CD4-positive, alpha-beta T cell (primary cell): ENCODE measurements at regions not wholly inside any gene's neighbourhood (a gene's known extent, or its start where the extent isn't known, plus 50 kb on each side); places are given as distances from the start of the nearest gene placed in this dataset.
"Not testable (repeated sequence)": the region's sequence is repeated elsewhere in the genome, so short reads cannot be mapped to it uniquely, and the experiment has no call there.

Experiments
- ATAC-seq: fragments of 200-7000 bp; cut with Tn5 transposase; one replicate; pipeline ENCODE4 v1.10.0; 2022; ENCODE audit warnings: mild to moderate bottlenecking; ENCODE audit not compliant: poor library complexity
- CTCF ChIA-PET: fragments of 350-600 bp; sonication (Branson Sonifier 250); formaldehyde crosslinking; loops from one replicate; lab custom pipeline; 2021; ENCODE audit warnings: antibody characterized with exemption, inconsistent platforms; lab: Charles Lee
- POLR2A ChIA-PET: fragments of 350-600 bp; sonication (Branson Sonifier 250); formaldehyde crosslinking; loops from one replicate; lab custom pipeline; 2021; ENCODE audit warnings: antibody characterized with exemption, inconsistent platforms; lab: Charles Lee
- DNase-seq, 14 experiments: peaks; one replicate each; pipeline ENCODE4 v3.0.0-alpha.2; 2013 to 2020; ENCODE audit warnings: mixed read lengths in 2 of 14
- H3K27ac ChIP-seq, 2 donors: one replicate each; pipeline versions ENCODE4 v1.5.1 to v1.7.0; 2013; ENCODE audit warnings: low read length in 2 of 2, low read depth in 1 of 2, mild to moderate bottlenecking in 1 of 2
- H3K27me3 ChIP-seq, 2 experiments: 1 replicate in 1 of 2; 2 replicates in 1 of 2; pipeline versions ENCODE4 v1.6.1 to v1.7.0; 2013; ENCODE audit warnings: low read length in 2 of 2, control low read depth in 1 of 2, mild to moderate bottlenecking in 1 of 2, moderate library complexity in 1 of 2; ENCODE audit not compliant: insufficient read depth in 2 of 2, control insufficient read depth in 1 of 2
- H3K36me3 ChIP-seq: one replicate; pipeline ENCODE4 v1.6.1; 2013; ENCODE audit warnings: low read length, control low read depth; ENCODE audit not compliant: insufficient read depth
- H3K4me1 ChIP-seq: one replicate; pipeline ENCODE4 v1.6.1; 2013; ENCODE audit warnings: low read length, control low read depth; ENCODE audit not compliant: insufficient read depth
- H3K4me3 ChIP-seq: one replicate; pipeline ENCODE4 v1.5.1; 2013; ENCODE audit warnings: mild to moderate bottlenecking, low read length, moderate library complexity
- H3K9me3 ChIP-seq, 2 experiments: 1 replicate in 1 of 2; 2 replicates in 1 of 2; pipeline versions ENCODE4 v1.6.1 to v1.7.0; 2013; ENCODE audit warnings: low read length in 2 of 2, mild to moderate bottlenecking in 2 of 2, control low read depth in 1 of 2, moderate library complexity in 1 of 2; ENCODE audit not compliant: control insufficient read depth in 1 of 2, insufficient read depth in 1 of 2
- H3K27ac Mint-ChIP-seq: one replicate; pipeline ENCODE4 v1.8.0; 2020; ENCODE audit warnings: mixed read lengths
- H3K27me3 Mint-ChIP-seq: one replicate; pipeline ENCODE4 v1.8.0; 2021; ENCODE audit warnings: mixed read lengths
- H3K36me3 Mint-ChIP-seq: one replicate; pipeline ENCODE4 v1.8.0; 2021; ENCODE audit warnings: low read depth, mixed read lengths
- H3K4me1 Mint-ChIP-seq: one replicate; pipeline ENCODE4 v1.8.0; 2021; ENCODE audit warnings: low read depth, mixed read lengths
- H3K4me3 Mint-ChIP-seq: one replicate; pipeline ENCODE4 v1.8.0; 2020; ENCODE audit warnings: mild to moderate bottlenecking, mixed read lengths
- H3K9me3 Mint-ChIP-seq: one replicate; pipeline ENCODE4 v1.8.0; 2020; ENCODE audit warnings: mixed read lengths
- intact Hi-C, 2 experiments: fragments of 100-400 bp; cut with DNase I in 1 of 2; cut with micrococcal nuclease in 1 of 2; formaldehyde crosslinking; loops; one replicate each; pipeline versions ENCODE4 v1.15.1 to v1.9.0; 2023 to 2025; cut with DNase I, micrococcal nuclease
- TF ChIP-seq, protein P1 (sequence below): fragments of 200-600 bp; IDR thresholded peaks from one replicate; pipeline ENCODE4 v1.8.0; 2022; ENCODE audit warnings: antibody characterized with exemption, mild to moderate bottlenecking

DNA sequence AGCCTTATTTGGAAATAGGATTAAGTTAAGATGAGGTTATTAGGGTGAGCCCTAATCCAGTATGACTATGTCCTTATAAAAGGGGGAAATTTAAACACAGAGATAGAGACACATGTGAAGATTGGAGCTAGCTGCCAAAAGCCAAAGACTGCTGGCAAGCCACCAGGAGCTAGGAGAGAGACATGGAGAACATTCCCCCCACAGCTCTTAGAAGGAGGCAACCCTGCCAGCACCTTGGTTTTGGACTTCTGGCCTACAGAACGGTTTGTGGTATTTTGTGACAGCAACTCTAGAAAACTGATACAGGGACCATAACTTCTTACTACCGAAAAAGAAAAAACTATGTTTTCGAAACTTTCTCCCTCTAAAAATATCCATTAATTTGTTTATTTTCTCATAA, 245.3 kb upstream of the RARB start:
- no peaks in the 10 kb centered on the region for H3K36me3 ChIP-seq
- TF ChIP-seq, protein P1, sequence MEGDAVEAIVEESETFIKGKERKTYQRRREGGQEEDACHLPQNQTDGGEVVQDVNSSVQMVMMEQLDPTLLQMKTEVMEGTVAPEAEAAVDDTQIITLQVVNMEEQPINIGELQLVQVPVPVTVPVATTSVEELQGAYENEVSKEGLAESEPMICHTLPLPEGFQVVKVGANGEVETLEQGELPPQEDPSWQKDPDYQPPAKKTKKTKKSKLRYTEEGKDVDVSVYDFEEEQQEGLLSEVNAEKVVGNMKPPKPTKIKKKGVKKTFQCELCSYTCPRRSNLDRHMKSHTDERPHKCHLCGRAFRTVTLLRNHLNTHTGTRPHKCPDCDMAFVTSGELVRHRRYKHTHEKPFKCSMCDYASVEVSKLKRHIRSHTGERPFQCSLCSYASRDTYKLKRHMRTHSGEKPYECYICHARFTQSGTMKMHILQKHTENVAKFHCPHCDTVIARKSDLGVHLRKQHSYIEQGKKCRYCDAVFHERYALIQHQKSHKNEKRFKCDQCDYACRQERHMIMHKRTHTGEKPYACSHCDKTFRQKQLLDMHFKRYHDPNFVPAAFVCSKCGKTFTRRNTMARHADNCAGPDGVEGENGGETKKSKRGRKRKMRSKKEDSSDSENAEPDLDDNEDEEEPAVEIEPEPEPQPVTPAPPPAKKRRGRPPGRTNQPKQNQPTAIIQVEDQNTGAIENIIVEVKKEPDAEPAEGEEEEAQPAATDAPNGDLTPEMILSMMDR: no peak
- DNase-seq (no peak), ATAC-seq (no peak)
- H3K27ac ChIP-seq: no peak overlapping the region
- Mint-ChIP-seq H3K4me3 (no peak overlapping the region), H3K36me3 (no peaks in the 10 kb centered on the region), H3K4me1 (no peaks in the 10 kb centered on the region), H3K27me3 (no peaks in the 10 kb centered on the region), H3K27ac (no peak overlapping the region), H3K9me3 (peaks cover 7% of the 10 kb centered on the region)
- intact Hi-C loops: no loop called here
- H3K4me3 ChIP-seq: no peak overlapping the region
- ChIA-PET CTCF (no interaction called here), POLR2A (no interaction called here)
- no peaks in the 10 kb centered on the region for H3K9me3 ChIP-seq
- no peaks in the 10 kb centered on the region for H3K4me1 ChIP-seq
- no peaks in the 10 kb centered on the region for H3K27me3 ChIP-seq

DNA sequence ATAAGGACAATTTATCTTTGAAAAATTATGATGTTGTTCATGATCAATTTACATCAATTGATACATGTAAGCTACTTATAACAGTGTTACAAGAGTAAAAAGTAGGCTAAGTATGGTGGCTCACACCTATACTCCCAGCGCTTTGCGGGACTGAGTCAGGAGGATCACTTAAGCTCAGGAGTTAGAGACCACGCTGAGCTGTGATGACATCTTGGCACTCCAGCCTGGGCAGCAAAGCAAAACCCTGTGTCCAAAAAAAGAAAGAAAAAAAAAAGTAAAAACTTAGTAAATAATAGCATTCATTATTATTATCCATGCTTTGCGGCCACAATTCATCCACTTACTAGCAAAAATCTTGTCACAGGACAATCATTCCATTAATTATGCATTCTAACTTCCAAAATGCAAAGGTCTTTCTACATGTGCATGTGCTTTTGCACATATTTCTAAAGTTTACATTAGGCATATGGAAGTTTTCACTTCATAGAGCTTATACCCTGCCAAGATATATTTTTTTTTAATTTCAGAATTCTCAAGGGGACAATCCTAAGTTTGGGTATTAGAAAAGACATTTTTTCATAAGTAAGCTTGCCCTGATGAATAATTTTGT, 243.3 kb upstream of the RARB start:
- Mint-ChIP-seq H3K36me3 (no peaks in the 10 kb centered on the region), H3K4me1 (no peaks in the 10 kb centered on the region), H3K9me3 (no peaks in the 10 kb centered on the region), H3K4me3 (no peak overlapping the region), H3K27ac (no peak overlapping the region), H3K27me3 (no peaks in the 10 kb centered on the region)
- no peaks in the 10 kb centered on the region for H3K4me1 ChIP-seq
- H3K27ac ChIP-seq: no peak overlapping the region
- H3K36me3 ChIP-seq: no peaks in the 10 kb centered on the region
- DNase-seq (no peak), ATAC-seq (no peak)
- H3K27me3 ChIP-seq: no peaks in the 10 kb centered on the region
- intact Hi-C loops: no loop called here
- H3K9me3 ChIP-seq: no peaks in the 10 kb centered on the region
- no peak overlapping the region for H3K4me3 ChIP-seq
- TF ChIP-seq, protein P1: no peak
- ChIA-PET CTCF (no interaction called here), POLR2A (no interaction called here)

DNA sequence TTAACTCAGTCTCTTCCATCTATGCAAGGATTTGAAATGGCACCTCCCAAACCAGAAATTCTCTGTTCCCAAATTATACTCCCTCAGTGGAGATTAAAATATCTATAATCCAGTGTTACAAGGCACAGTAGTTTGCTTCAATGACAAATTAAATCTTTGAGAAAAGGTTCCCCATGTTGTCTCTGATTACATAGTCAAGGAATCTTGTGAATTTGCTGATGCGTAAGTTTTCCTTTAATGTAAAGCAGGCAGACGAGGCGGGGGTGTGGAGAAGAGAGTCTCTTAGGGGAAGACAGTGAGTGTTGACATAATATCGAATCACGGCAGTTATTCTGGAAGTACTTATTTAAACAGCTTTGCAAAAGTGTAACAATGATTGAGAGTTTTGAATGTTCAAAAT, 236.4 kb upstream of the RARB start:
- H3K27ac Mint-ChIP-seq: no peak overlapping the region

DNA sequence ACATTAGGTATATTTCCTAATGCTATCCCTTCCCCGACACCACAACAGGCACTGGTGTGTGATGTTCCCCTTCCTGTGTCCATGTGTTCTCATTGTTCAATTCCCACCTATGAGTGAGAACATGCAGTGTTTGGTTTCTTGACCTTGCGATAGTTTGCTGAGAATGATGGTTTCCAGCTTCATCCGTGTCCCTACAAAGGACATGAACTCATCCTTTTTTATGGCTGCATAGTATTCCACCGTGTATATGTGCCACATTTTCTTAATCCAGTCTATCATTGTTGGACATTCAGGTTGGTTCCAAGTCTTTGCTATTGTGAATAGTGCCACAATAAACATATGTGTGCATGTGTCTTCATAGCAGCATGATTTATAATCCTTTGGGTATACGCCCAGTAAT, 228.5 kb upstream of the RARB start:
- H3K9me3 ChIP-seq, CTCF ChIA-PET, H3K27ac ChIP-seq, intact Hi-C loops, H3K36me3 Mint-ChIP-seq, DNase-seq, H3K4me3 Mint-ChIP-seq, H3K4me1 ChIP-seq, POLR2A ChIA-PET, ATAC-seq, H3K4me3 ChIP-seq, H3K27ac Mint-ChIP-seq, H3K27me3 ChIP-seq, H3K36me3 ChIP-seq, H3K4me1 Mint-ChIP-seq, H3K27me3 Mint-ChIP-seq: not testable (repeated sequence)
- peaks cover 15% of the 10 kb centered on the region for H3K9me3 Mint-ChIP-seq

More for the DNA sequence above, 236.4 kb upstream of the RARB start:
- TF ChIP-seq, protein P1: no peak
- no peak overlapping the region for H3K4me3 Mint-ChIP-seq
- Histone ChIP-seq H3K4me1 (no peaks in the 10 kb centered on the region), H3K36me3 (no peaks in the 10 kb centered on the region), H3K9me3 (no peaks in the 10 kb centered on the region), H3K27me3 (no peaks in the 10 kb centered on the region), H3K27ac (no peak overlapping the region), H3K4me3 (no peak overlapping the region)
- H3K36me3 Mint-ChIP-seq: no peaks in the 10 kb centered on the region
- ATAC-seq: no peak
- no peaks in the 10 kb centered on the region for H3K4me1 Mint-ChIP-seq
- peaks cover 9% of the 10 kb centered on the region for H3K9me3 Mint-ChIP-seq
- intact Hi-C loops: no loop called here
- no peaks in the 10 kb centered on the region for H3K27me3 Mint-ChIP-seq
- POLR2A ChIA-PET: no interaction called here
- no peak for DNase-seq
- CTCF ChIA-PET: no interaction called here
